IMR-90 (cell line): ENCODE measurements at regions not wholly inside any gene's neighbourhood (a gene's known extent, or its start where the extent isn't known, plus 50 kb on each side); places are given as distances from the start of the nearest gene placed in this dataset.

Source experiments
- ATAC-seq: fragments of 200-7000 bp; cut with Tn5 transposase; 2 replicates; pipeline ENCODE4 v1.9.1; 2020; ENCODE audit warnings: low read depth, mild to moderate bottlenecking, moderate library complexity
- BruUV-seq: library from RNA; stranded (reverse); fragments of 400-500 nt; replicated peaks from 2 replicates; lab custom pipeline; 2021; lab: Mats Ljungman, UMichigan
- CTCF ChIA-PET: fragments of 300-600 bp; formaldehyde crosslinking; extraction: SDS; loops from one replicate; lab custom pipeline; 2021; ENCODE audit warnings: antibody characterized with exemption; lab: Yijun Ruan, JAX
- POLR2A ChIA-PET: fragments of 300-600 bp; sonication (Branson Sonifier 250); formaldehyde crosslinking; loops from one replicate; lab custom pipeline; 2022; ENCODE audit warnings: antibody characterized with exemption; ENCODE audit not compliant: unreplicated experiment; lab: Charles Lee
- DNase-seq: peaks from one replicate; pipeline ENCODE4 v3.0.0; 2013
- H2AFZ ChIP-seq: replicated peaks from 2 replicates; pipeline ENCODE3; 2013; ENCODE audit warnings: low read length, mild to moderate bottlenecking; ENCODE audit not compliant: poor library complexity
- H2AK5ac ChIP-seq: 2 replicates; pipeline ENCODE4 v1.6.1; 2013; ENCODE audit warnings: low read depth, low read length, inconsistent platforms
- H2AK9ac ChIP-seq: replicated peaks from 2 replicates; pipeline ENCODE3; 2013; ENCODE audit warnings: mild to moderate bottlenecking, low read depth, low read length, moderate library complexity; ENCODE audit not compliant: poor library complexity
- H2BK120ac ChIP-seq: 2 replicates; pipeline ENCODE4 v1.6.1; 2013; ENCODE audit warnings: low read depth, low read length, inconsistent platforms
- H2BK15ac ChIP-seq: 3 replicates; pipeline ENCODE4 v1.6.1; 2013; ENCODE audit warnings: low read depth, low read length, inconsistent platforms
- H2BK20ac ChIP-seq: 2 replicates; pipeline ENCODE4 v1.6.1; 2013; ENCODE audit warnings: low read depth, mild to moderate bottlenecking, inconsistent platforms, low read length, moderate library complexity
- H2BK5ac ChIP-seq: 2 replicates; pipeline ENCODE4 v1.6.1; 2013; ENCODE audit warnings: mild to moderate bottlenecking, low read depth, low read length, inconsistent platforms; ENCODE audit not compliant: poor library complexity, severe bottlenecking
- H3K14ac ChIP-seq: replicated peaks from 2 replicates; pipeline ENCODE4 v1.6.1; 2013; ENCODE audit warnings: low read depth, low read length, inconsistent platforms
- H3K18ac ChIP-seq: 2 replicates; pipeline ENCODE4 v1.6.1; 2013; ENCODE audit warnings: low read depth, low read length, control low read depth
- H3K23ac ChIP-seq: 2 replicates; pipeline ENCODE4 v1.6.1; 2013; ENCODE audit warnings: low read depth, low read length, inconsistent platforms
- H3K27ac ChIP-seq: 2 replicates; pipeline ENCODE4 v1.5.1; 2013; ENCODE audit warnings: mild to moderate bottlenecking, control low read depth, low read length; ENCODE audit not compliant: insufficient read depth
- H3K27me3 ChIP-seq: 2 replicates; pipeline ENCODE4 v1.6.1; 2013; ENCODE audit warnings: low read length; ENCODE audit not compliant: control insufficient read depth, insufficient read depth
- H3K36me3 ChIP-seq: 2 replicates; pipeline ENCODE4 v1.6.1; 2013; ENCODE audit warnings: low read length, mixed read lengths; ENCODE audit not compliant: control insufficient read depth, insufficient read depth
- H3K4ac ChIP-seq: 2 replicates; pipeline ENCODE4 v1.6.1; 2013; ENCODE audit warnings: low read depth, low read length, inconsistent platforms
- H3K4me1 ChIP-seq: 2 replicates; pipeline ENCODE4 v1.6.1; 2013; ENCODE audit warnings: low read length, mixed read lengths; ENCODE audit not compliant: control insufficient read depth, insufficient read depth
- H3K4me2 ChIP-seq: 2 replicates; pipeline ENCODE4 v1.6.1; 2013; ENCODE audit warnings: low read depth, mild to moderate bottlenecking, control low read depth, low read length, moderate library complexity
- H3K4me3 ChIP-seq: 2 replicates; pipeline ENCODE4 v1.5.1; 2013; ENCODE audit warnings: low read depth, mild to moderate bottlenecking, control low read depth, low read length, moderate library complexity; ENCODE audit not compliant: insufficient read depth
- H3K56ac ChIP-seq: 2 replicates; pipeline ENCODE4 v1.6.1; 2013; ENCODE audit warnings: low read length, inconsistent platforms; ENCODE audit not compliant: insufficient read depth; ENCODE audit errors: extremely low read depth
- H3K79me1 ChIP-seq, 2 experiments: 2 replicates each; pipeline ENCODE4 v1.6.1; 2013; ENCODE audit warnings: low read length in 2 of 2, inconsistent platforms in 1 of 2, low read depth in 1 of 2
- H3K9ac ChIP-seq: 2 replicates; pipeline ENCODE4 v1.6.1; 2013; ENCODE audit warnings: low read depth, low read length, control low read depth
- H3K9me1 ChIP-seq: 2 replicates; pipeline ENCODE4 v1.6.1; 2013; ENCODE audit warnings: low read length, inconsistent platforms; ENCODE audit not compliant: insufficient read depth
- H3K9me3 ChIP-seq: 2 replicates; pipeline ENCODE4 v1.6.1; 2013; ENCODE audit warnings: low read length; ENCODE audit not compliant: control insufficient read depth, insufficient read depth
- H4K20me1 ChIP-seq: 2 replicates; pipeline ENCODE4 v1.6.1; 2013; ENCODE audit warnings: low read length, inconsistent platforms; ENCODE audit not compliant: insufficient read depth
- H4K5ac ChIP-seq: 2 replicates; pipeline ENCODE4 v1.6.1; 2013; ENCODE audit warnings: mild to moderate bottlenecking, low read depth, low read length, control low read depth
- H4K8ac ChIP-seq, 2 experiments: 2 replicates each; pipeline ENCODE4 v1.6.1; 2013; ENCODE audit warnings: low read depth in 2 of 2, low read length in 2 of 2, control low read depth in 1 of 2, inconsistent platforms in 1 of 2
- H4K91ac ChIP-seq: 2 replicates; pipeline ENCODE4 v1.6.1; 2013; ENCODE audit warnings: low read depth, low read length, inconsistent platforms; ENCODE audit not compliant: insufficient read depth
- BHLHE40 ChIP-seq: fragments of 150-350 bp; IDR thresholded peaks from 2 replicates; pipeline ENCODE4 v1.6.1; 2016; ENCODE audit warnings: mild to moderate bottlenecking, low read depth, low read length
- CHD1 ChIP-seq: IDR thresholded peaks from 2 replicates; pipeline ENCODE4 v1.6.1; 2012; ENCODE audit warnings: low read depth, low read length, improper control_type of control experiment
- CTCF ChIP-seq: conservative IDR thresholded peaks from 2 replicates; pipeline ENCODE4 v1.5.1; 2012; ENCODE audit warnings: mild to moderate bottlenecking, low read depth, low read length, improper control_type of control experiment
- USF2 ChIP-seq: fragments of 150-350 bp; IDR thresholded peaks from 2 replicates; pipeline ENCODE4 v1.6.1; 2017; ENCODE audit warnings: mild to moderate bottlenecking, antibody characterized with exemption, low read length, low read depth
- WGBS, 2 experiments: methylation state at CpG; one replicate each; pipeline versions ENCODE4 v1.1.5 to v1.1.7; 2013; ENCODE audit warnings: missing lambda C conversion rate in 2 of 2; ENCODE audit not compliant: insufficient read length in 1 of 2; ENCODE audit errors: extremely low coverage in 2 of 2; 5-methylcytosine and 5-hydroxymethylcytosine counted together
- dilution Hi-C: fragments of 300-500 bp; cut with HindIII; formaldehyde crosslinking; loops from one replicate; pipeline ENCODE4 v1.14.3; 2018; ENCODE audit warnings: low sequenced_read_pairs; ENCODE audit not compliant: unreplicated experiment
- in situ Hi-C: fragments of 300-500 bp; cut with MboI; formaldehyde crosslinking; loops from 3 replicates; pipeline ENCODE4 v1.14.3; 2019; ENCODE audit warnings: low sequenced_read_pairs, inconsistent platforms, mixed read lengths
- intact Hi-C: fragments of 100-400 bp; cut with micrococcal nuclease; formaldehyde crosslinking; loops from 2 replicates; pipeline ENCODE4 v1.10.0; 2022

- no peak overlapping the region for H3K4ac ChIP-seq
- no peak overlapping the region for H2BK5ac ChIP-seq
- H3K4me3 ChIP-seq = no peak overlapping the region
- no CpG with 5 or more reads among the region's 4 CpGs for WGBS, 2 experiments
- H3K9me1 ChIP-seq = no peaks in the 10 kb centered on the region
- no peak overlapping the region for H4K8ac ChIP-seq
- H3K9ac ChIP-seq = no peak overlapping the region
- H2BK120ac ChIP-seq = no peak overlapping the region
- intact Hi-C loops (loop anchor here (10.0 kb wide), 1 partner anchor 1277 kb away; no protein-coding TSS in a partner anchor), in situ Hi-C loops (loop anchor here (10.0 kb wide), 1 partner anchor 1257 kb away; no protein-coding TSS in a partner anchor), dilution Hi-C loops (no loop called here)
- H2BK15ac ChIP-seq = no peak overlapping the region
- no peak overlapping the region for H3K23ac ChIP-seq
- H3K18ac ChIP-seq = no peak overlapping the region
- H2AFZ ChIP-seq = no peak overlapping the region
- no peaks in the 10 kb centered on the region for H3K4me1 ChIP-seq
- H3K9me3 ChIP-seq = no peaks in the 10 kb centered on the region
- no peak overlapping the region for H3K56ac ChIP-seq
- H3K14ac ChIP-seq = no peak overlapping the region
- H3K4me2 ChIP-seq = no peak overlapping the region
- H2AK9ac ChIP-seq = no peak overlapping the region
- no peaks in the 10 kb centered on the region for H3K27me3 ChIP-seq
- H2BK20ac ChIP-seq = no peak overlapping the region
- no peak overlapping the region for H4K91ac ChIP-seq
- H3K27ac ChIP-seq = no peak overlapping the region
- ChIA-PET CTCF (no interaction called here), POLR2A (no interaction called here)
- no peak for DNase-seq
- H4K20me1 ChIP-seq = no peaks in the 10 kb centered on the region
- no peak for ATAC-seq
- H3K79me1 ChIP-seq = no peaks in the 10 kb centered on the region
- no peaks in the 10 kb centered on the region for H3K36me3 ChIP-seq
- no TSS peak for BruUV-seq
- H2AK5ac ChIP-seq = no peak overlapping the region
- H4K5ac ChIP-seq = no peak overlapping the region
- TF ChIP-seq USF2 = no peak
- TF ChIP-seq CTCF = no peak
- no peak for TF ChIP-seq CHD1
- TF ChIP-seq BHLHE40 = no peak
Measured at GRCh38 chr2:59308108-59308507, 1067.0 kb upstream of the FANCL start.
